ENCODE measurements at regions not wholly inside any gene's neighbourhood (a gene's known extent, or its start where the extent isn't known, plus 50 kb on each side); places are given as distances from the start of the nearest gene placed in this dataset.

DNA sequence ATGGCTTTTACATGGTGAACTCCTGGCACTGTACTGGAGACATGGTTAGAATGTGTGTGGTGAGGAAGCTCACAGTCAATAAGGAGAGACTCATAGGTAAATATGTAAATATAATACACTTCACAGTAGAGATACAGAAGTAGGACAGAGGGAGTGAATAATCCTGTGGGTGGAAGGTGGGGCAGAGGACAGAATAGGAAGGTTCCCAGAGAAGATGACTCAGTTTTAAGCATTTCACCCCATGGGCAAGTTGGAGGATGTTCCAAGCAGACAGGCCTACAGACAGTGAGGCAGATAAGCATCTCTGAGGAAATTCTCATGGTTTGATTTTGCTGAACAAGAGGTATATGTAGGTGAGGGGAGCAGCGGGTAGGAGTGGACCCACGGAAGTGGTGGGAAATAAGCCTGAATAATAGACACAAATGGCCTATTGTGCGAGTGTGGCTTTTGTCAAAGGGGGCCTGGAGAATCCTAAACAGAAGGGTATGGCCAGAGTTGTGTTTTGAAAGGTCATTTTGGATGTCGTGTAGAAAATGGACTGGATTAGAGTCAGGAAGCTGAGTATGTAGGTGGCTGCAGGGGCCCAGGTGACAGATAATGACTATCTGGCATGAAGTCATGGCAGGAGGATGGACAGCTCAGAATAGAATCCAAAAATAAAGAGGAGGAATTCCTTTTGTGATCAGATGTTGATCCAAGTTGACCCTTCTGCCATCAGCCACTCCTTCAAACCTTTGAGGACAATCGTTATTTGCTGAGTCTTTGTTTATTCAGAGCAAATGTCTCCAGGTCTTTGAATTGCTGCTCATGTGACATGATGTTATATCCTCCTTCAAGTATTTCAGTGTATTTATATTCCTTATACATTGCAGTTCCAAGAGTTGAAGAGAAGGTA lies 97.3 kb upstream of the THRB start:
- H3K36me3 ChIP-seq (ENCODE audit: control insufficient read depth in 2 of 2, insufficient read depth in 2 of 2, low read length in 1 of 2) = no peaks in the 10 kb centered on the region
- no peak for DNase-seq (ENCODE audit: low read depth in 6 of 9, low spot score in 9 of 9)
- H3K27me3 ChIP-seq (ENCODE audit: control insufficient read depth in 2 of 2, insufficient read depth in 1 of 2, low read length in 1 of 2) = no peaks in the 10 kb centered on the region
- H3K4me3 ChIP-seq (ENCODE audit: low read length in 2 of 2) = no peak overlapping the region
- no peaks in the 10 kb centered on the region for H3K4me1 ChIP-seq (ENCODE audit: control insufficient read depth in 2 of 2, insufficient read depth in 2 of 2, low read length in 2 of 2)
- 95% methylated on average over 5 of the region's 5 CpGs for WGBS
- no peak overlapping the region for H3K27ac ChIP-seq (ENCODE audit: low read depth in 1 of 2, low read length in 1 of 2)
- no peaks in the 10 kb centered on the region for H3K9me3 ChIP-seq (ENCODE audit: control insufficient read depth in 2 of 2, insufficient read depth in 1 of 2, low read length in 1 of 2)

DNA sequence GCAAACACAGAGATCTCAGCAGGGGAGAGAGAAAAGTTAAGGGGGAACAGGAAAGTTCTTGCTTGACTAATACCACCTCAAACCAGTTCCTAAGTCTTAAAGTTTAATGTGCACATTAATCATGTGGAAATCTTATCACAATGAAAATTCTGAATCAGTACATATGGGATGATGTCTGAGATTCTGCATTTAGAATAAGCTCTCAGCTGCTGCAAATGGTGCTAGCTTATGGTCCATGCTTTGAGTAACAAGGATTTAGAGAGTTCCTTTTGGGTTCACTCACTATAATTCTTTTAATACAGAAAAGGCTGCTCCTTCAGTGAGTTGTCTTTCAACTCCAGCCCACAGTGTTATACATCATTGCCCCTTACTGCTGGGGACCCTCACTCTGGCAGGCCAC lies 99.5 kb upstream of the THRB start:
- Histone ChIP-seq H3K4me1 (ENCODE audit: control insufficient read depth in 2 of 2, insufficient read depth in 2 of 2, low read length in 2 of 2) (no peaks in the 10 kb centered on the region), H3K36me3 (ENCODE audit: control insufficient read depth in 2 of 2, insufficient read depth in 2 of 2, low read length in 1 of 2) (no peaks in the 10 kb centered on the region), H3K27me3 (ENCODE audit: control insufficient read depth in 2 of 2, insufficient read depth in 1 of 2, low read length in 1 of 2) (no peaks in the 10 kb centered on the region), H3K27ac (ENCODE audit: low read depth in 1 of 2, low read length in 1 of 2) (no peak overlapping the region), H3K9me3 (ENCODE audit: control insufficient read depth in 2 of 2, insufficient read depth in 1 of 2, low read length in 1 of 2) (no peaks in the 10 kb centered on the region), H3K4me3 (ENCODE audit: low read length in 2 of 2) (no peak overlapping the region)
- DNase-seq (ENCODE audit: low read depth in 6 of 9, low spot score in 9 of 9) = no peak

GRCh38 chr3:24595796-24596195 lies 101.1 kb upstream of the THRB start:
- Histone ChIP-seq H3K9me3 (ENCODE audit: control insufficient read depth in 2 of 2, insufficient read depth in 1 of 2, low read length in 1 of 2) (no peaks in the 10 kb centered on the region), H3K27ac (ENCODE audit: low read depth in 1 of 2, low read length in 1 of 2) (no peak overlapping the region), H3K4me3 (ENCODE audit: low read length in 2 of 2) (no peak overlapping the region), H3K4me1 (ENCODE audit: control insufficient read depth in 2 of 2, insufficient read depth in 2 of 2, low read length in 2 of 2) (no peaks in the 10 kb centered on the region), H3K27me3 (ENCODE audit: control insufficient read depth in 2 of 2, insufficient read depth in 1 of 2, low read length in 1 of 2) (no peaks in the 10 kb centered on the region), H3K36me3 (ENCODE audit: control insufficient read depth in 2 of 2, insufficient read depth in 2 of 2, low read length in 1 of 2) (no peaks in the 10 kb centered on the region)
- 90% methylated on average over 2 of the region's 2 CpGs for WGBS
- no peak for DNase-seq (ENCODE audit: low read depth in 6 of 9, low spot score in 9 of 9)

DNA sequence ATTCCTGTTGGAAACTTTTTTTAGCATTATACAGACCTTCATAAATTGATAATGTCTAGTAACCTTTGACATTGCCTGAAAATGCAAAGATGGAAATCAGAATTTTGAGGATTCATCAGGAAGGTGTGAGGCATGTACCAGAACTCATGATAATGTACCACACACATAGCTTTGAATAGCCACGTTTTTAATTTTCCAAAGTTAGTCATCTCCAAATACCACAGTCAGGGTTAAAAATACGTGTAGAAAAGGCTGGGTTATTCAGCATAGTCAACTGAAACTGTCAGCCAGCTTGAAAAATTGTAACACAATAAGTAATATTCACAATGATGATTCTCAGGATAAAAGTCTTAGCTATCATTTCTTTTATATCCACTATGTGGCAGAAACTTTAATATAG lies 102.0 kb upstream of the THRB start:
- H3K4me1 ChIP-seq (ENCODE audit: control insufficient read depth in 2 of 2, insufficient read depth in 2 of 2, low read length in 2 of 2) = no peaks in the 10 kb centered on the region
- H3K36me3 ChIP-seq (ENCODE audit: control insufficient read depth in 2 of 2, insufficient read depth in 2 of 2, low read length in 1 of 2) = no peaks in the 10 kb centered on the region
- 83% methylated on average over 2 of the region's 2 CpGs for WGBS
- H3K27me3 ChIP-seq (ENCODE audit: control insufficient read depth in 2 of 2, insufficient read depth in 1 of 2, low read length in 1 of 2) = no peaks in the 10 kb centered on the region
- no peak for DNase-seq (ENCODE audit: low read depth in 6 of 9, low spot score in 9 of 9)
- H3K9me3 ChIP-seq (ENCODE audit: control insufficient read depth in 2 of 2, insufficient read depth in 1 of 2, low read length in 1 of 2) = no peaks in the 10 kb centered on the region
- no peak overlapping the region for H3K27ac ChIP-seq (ENCODE audit: low read depth in 1 of 2, low read length in 1 of 2)
- no peak overlapping the region for H3K4me3 ChIP-seq (ENCODE audit: low read length in 2 of 2)

GRCh38 chr3:24598695-24599470 lies 104.2 kb upstream of the THRB start:
- 95% methylated on average over 7 of the region's 7 CpGs for WGBS

DNA sequence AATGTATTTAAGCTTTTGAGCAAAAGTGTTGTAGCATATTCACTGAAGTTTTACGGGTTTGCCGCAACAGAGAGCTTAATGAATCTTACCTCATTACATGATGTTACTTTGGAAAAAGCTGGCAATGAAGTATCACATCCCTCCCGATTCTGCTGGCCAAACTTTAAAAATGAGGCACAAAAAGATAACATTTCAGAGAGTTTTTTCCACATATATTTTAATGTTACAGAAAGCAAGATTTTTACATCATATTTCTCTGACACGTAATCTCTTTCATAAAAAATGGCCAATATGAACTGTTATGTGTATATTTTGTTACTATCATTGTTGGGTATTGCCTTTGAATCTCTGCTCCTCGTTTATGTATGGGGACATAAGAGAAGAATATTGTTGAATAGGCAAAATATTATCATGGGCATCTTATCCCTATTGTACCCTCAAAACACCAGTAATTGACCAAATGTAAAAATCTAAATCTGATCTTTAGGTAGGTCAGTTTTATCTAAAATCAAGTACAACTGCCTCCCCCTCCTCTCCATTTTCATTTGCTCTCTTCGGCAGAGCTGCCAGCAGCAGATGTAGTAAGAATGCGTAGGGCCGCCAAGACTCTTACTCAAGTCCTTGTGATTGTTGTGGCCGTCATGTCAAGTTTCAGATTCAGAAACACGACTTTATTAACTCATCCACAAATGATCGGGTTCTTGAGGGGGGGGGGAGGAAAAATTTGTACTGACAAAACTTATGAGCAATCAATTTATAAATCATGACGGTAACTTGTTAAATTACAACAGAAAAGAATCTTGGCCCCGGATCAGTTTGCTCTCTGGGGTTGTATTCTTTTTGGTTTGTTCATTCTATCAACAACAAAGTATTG lies 106.7 kb upstream of the THRB start:
- no peak for DNase-seq (ENCODE audit: low read depth in 6 of 9, low spot score in 9 of 9)
- 90% methylated on average over 13 of the region's 13 CpGs for WGBS
- H3K4me3 ChIP-seq (ENCODE audit: low read length in 2 of 2) = no peak overlapping the region
- no peaks in the 10 kb centered on the region for H3K9me3 ChIP-seq (ENCODE audit: control insufficient read depth in 2 of 2, insufficient read depth in 1 of 2, low read length in 1 of 2)
- no peaks in the 10 kb centered on the region for H3K27me3 ChIP-seq (ENCODE audit: control insufficient read depth in 2 of 2, insufficient read depth in 1 of 2, low read length in 1 of 2)
- H3K4me1 ChIP-seq (ENCODE audit: control insufficient read depth in 2 of 2, insufficient read depth in 2 of 2, low read length in 2 of 2) = no peaks in the 10 kb centered on the region
- no peak overlapping the region for H3K27ac ChIP-seq (ENCODE audit: low read depth in 1 of 2, low read length in 1 of 2)
- no peaks in the 10 kb centered on the region for H3K36me3 ChIP-seq (ENCODE audit: control insufficient read depth in 2 of 2, insufficient read depth in 2 of 2, low read length in 1 of 2)

More at GRCh38 chr3:24598695-24599470, 104.2 kb upstream of the THRB start:
- Histone ChIP-seq H3K27me3 (ENCODE audit: control insufficient read depth in 2 of 2, insufficient read depth in 1 of 2, low read length in 1 of 2) (no peaks in the 10 kb centered on the region), H3K36me3 (ENCODE audit: control insufficient read depth in 2 of 2, insufficient read depth in 2 of 2, low read length in 1 of 2) (no peaks in the 10 kb centered on the region), H3K9me3 (ENCODE audit: control insufficient read depth in 2 of 2, insufficient read depth in 1 of 2, low read length in 1 of 2) (no peaks in the 10 kb centered on the region), H3K4me1 (ENCODE audit: control insufficient read depth in 2 of 2, insufficient read depth in 2 of 2, low read length in 2 of 2) (no peaks in the 10 kb centered on the region), H3K27ac (ENCODE audit: low read depth in 1 of 2, low read length in 1 of 2) (no peak overlapping the region), H3K4me3 (ENCODE audit: low read length in 2 of 2) (no peak overlapping the region)
- no peak for DNase-seq (ENCODE audit: low read depth in 6 of 9, low spot score in 9 of 9)

DNA sequence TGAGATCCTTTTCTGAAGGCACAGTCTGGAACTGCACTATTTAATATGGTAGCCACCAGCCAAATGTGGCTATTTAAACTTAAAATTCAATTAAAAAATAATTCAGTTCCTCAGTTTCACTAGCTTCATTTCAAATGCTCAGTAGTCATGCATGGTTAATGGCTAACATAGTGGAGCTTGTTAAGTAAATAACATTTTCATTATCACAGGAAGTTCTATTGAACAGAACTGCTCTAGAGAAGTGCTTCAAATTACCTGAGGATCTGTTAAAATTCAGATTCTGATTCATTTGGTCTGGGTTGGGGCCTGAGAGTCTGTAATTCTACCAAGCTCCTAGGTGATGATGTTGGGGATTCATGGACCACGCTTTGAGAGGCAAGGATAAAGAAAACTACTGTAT lies 109.6 kb upstream of the THRB start:
- Histone ChIP-seq H3K4me3 (ENCODE audit: low read length in 2 of 2) (no peak overlapping the region), H3K36me3 (ENCODE audit: control insufficient read depth in 2 of 2, insufficient read depth in 2 of 2, low read length in 1 of 2) (no peaks in the 10 kb centered on the region), H3K27ac (ENCODE audit: low read depth in 1 of 2, low read length in 1 of 2) (no peak overlapping the region), H3K9me3 (ENCODE audit: control insufficient read depth in 2 of 2, insufficient read depth in 1 of 2, low read length in 1 of 2) (no peaks in the 10 kb centered on the region), H3K4me1 (ENCODE audit: control insufficient read depth in 2 of 2, insufficient read depth in 2 of 2, low read length in 2 of 2) (no peaks in the 10 kb centered on the region), H3K27me3 (ENCODE audit: control insufficient read depth in 2 of 2, insufficient read depth in 1 of 2, low read length in 1 of 2) (no peaks in the 10 kb centered on the region)
- WGBS = 97% methylated on average over 1 of the region's 1 CpG
- no peak for DNase-seq (ENCODE audit: low read depth in 6 of 9, low spot score in 9 of 9)

DNA sequence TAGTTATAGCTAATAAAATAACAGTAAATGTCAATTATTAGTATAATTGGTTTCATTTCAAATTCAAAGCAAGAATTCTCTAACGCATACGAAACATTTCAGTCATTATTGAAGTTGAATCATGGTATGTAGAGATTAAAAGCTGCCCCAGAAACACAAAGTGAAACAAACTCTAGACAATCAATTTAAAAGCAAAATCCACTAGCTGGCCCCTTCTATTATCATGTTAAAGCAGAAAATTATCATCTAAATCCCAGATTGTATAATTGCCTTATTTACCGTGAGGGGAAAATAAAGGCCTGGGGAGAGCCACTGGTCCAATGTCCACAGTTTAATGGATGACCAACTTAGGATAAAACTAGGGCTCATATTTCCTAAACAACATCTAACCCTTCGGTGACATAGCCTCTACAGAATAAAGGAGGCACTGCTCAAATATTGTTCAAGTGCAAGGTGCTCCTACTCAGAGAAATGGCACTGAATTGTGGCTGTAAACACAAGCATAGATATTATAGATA lies 110.9 kb upstream of the THRB start:
- Histone ChIP-seq H3K9me3 (ENCODE audit: control insufficient read depth in 2 of 2, insufficient read depth in 1 of 2, low read length in 1 of 2) (no peaks in the 10 kb centered on the region), H3K27me3 (ENCODE audit: control insufficient read depth in 2 of 2, insufficient read depth in 1 of 2, low read length in 1 of 2) (no peaks in the 10 kb centered on the region), H3K4me1 (ENCODE audit: control insufficient read depth in 2 of 2, insufficient read depth in 2 of 2, low read length in 2 of 2) (no peaks in the 10 kb centered on the region), H3K4me3 (ENCODE audit: low read length in 2 of 2) (no peak overlapping the region), H3K36me3 (ENCODE audit: control insufficient read depth in 2 of 2, insufficient read depth in 2 of 2, low read length in 1 of 2) (no peaks in the 10 kb centered on the region), H3K27ac (ENCODE audit: low read depth in 1 of 2, low read length in 1 of 2) (no peak overlapping the region)
- DNase-seq (ENCODE audit: low read depth in 6 of 9, low spot score in 9 of 9) = no peak
- WGBS = 97% methylated on average over 4 of the region's 4 CpGs

Data from thymus (tissue), 11 donors.